ENCODE measurements at regions not wholly inside any gene's neighbourhood (a gene's known extent, or its start where the extent isn't known, plus 50 kb on each side); places are given as distances from the start of the nearest gene placed in this dataset.

GRCh38 chr10:33666686-33667480 lies 332.4 kb upstream of the NRP1 start:
- Histone ChIP-seq H3K9me3 (peaks cover 0 to 6% (median 0%) of the 10 kb centered on the region in 3 donors), H3K27ac (no peak overlapping the region), H3K4me1 (peaks cover 0 to 7% (median 0%) of the 10 kb centered on the region in 3 donors), H3K36me3 (no peaks in the 10 kb centered on the region), H3K4me3 (no peak overlapping the region), H3K27me3 (no peaks in the 10 kb centered on the region)
- DNase-seq = no peak
- WGBS, 2 donors = 73 to 88% methylated on average over 5 of the region's 5 CpGs
- intact Hi-C loops (cut with DNase I) = no loop called here
- TF ChIP-seq CTCF (IDR thresholded peaks at IDR 0.05) (no peak), POLR2A (IDR thresholded peaks at IDR 0.05) (no peak)

- Histone ChIP-seq H3K4me3 (no peak overlapping the region), H3K27ac (no peak overlapping the region), H3K9me3 (peaks cover 0 to 6% (median 0%) of the 10 kb centered on the region in 3 donors), H3K27me3 (no peaks in the 10 kb centered on the region), H3K36me3 (no peaks in the 10 kb centered on the region), H3K4me1 (peaks cover 0 to 15% (median 0%) of the 10 kb centered on the region in 3 donors)
- TF ChIP-seq CTCF (IDR thresholded peaks at IDR 0.05) (no peak), POLR2A (IDR thresholded peaks at IDR 0.05) (no peak)
- intact Hi-C loops (cut with DNase I) = no loop called here
- DNase-seq = no peak
These were observed 331.0 kb upstream of the NRP1 start for GRCh38 chr10:33665501-33665900.

- TF ChIP-seq CTCF (IDR thresholded peaks at IDR 0.05) (no peak), POLR2A (IDR thresholded peaks at IDR 0.05) (no peak)
These were observed 329.6 kb upstream of the NRP1 start for GRCh38 chr10:33664070-33664469.

DNA sequence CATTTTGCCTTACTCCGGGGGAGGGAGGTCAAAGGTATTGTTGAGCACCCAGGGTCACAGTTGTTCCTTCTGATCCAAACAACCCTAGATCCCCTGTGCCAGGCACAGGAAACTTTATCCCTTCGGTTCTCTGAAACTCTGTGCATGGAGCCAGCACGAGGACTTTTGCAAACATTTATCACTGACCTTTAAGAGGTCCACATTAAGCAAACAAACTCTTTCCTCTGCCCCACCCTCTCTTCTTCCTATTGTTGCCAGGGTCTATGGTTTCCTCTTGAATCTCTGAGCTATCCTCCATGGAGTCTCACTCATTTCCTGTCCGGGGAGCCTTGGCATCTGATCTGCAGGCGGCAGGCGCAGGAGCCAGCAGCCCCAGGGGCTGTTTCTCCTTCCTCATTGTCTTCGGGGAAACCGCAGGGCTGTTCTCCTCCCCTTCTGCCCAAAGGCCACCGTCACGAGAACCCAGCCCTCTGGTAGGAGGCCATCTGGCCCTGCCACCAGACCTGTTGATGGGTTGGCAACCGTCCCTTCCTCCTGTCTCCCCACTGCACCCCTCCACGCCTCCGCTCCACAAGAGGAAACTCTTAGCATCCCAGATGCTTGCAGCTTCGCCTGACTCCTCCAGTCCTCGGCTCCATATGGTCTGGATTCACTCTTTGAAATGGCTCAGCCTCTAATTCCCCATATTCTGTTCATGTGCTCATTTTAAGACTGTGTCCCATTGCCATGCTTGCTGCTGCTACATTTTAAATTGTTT lies 327.3 kb upstream of the NRP1 start:
- Histone ChIP-seq H3K27me3 (no peaks in the 10 kb centered on the region), H3K9me3 (peaks cover 0 to 6% (median 0%) of the 10 kb centered on the region in 3 donors), H3K4me1 (peaks cover 0 to 15% (median 0%) of the 10 kb centered on the region in 3 donors), H3K36me3 (no peaks in the 10 kb centered on the region), H3K4me3 (peak overlapping the region in 1 of 4 donors; percentile 21), H3K27ac (peak overlapping the region in 2 of 4 donors; percentile 66 to 69)
- no peak for TF ChIP-seq POLR2A (IDR thresholded peaks at IDR 0.05)
- TF ChIP-seq CTCF (IDR thresholded peaks at IDR 0.05) = no peak
- DNase-seq = peak; percentile 17
- 16 to 25% methylated on average over 11 to 15 of the region's 15 CpGs for WGBS, 2 donors
- intact Hi-C loops (cut with DNase I) = no loop called here

More at GRCh38 chr10:33664070-33664469, 329.6 kb upstream of the NRP1 start:
- Histone ChIP-seq H3K4me1 (peaks cover 0 to 15% (median 0%) of the 10 kb centered on the region in 3 donors), H3K9me3 (peaks cover 0 to 6% (median 0%) of the 10 kb centered on the region in 3 donors), H3K36me3 (no peaks in the 10 kb centered on the region), H3K27me3 (no peaks in the 10 kb centered on the region), H3K27ac (no peak overlapping the region), H3K4me3 (no peak overlapping the region)
- intact Hi-C loops (cut with DNase I) = no loop called here
- DNase-seq = no peak
- WGBS, 2 donors = 93 to 100% methylated on average over 2 to 3 of the region's 3 CpGs

GRCh38 chr10:33660329-33660728 lies 325.9 kb upstream of the NRP1 start:
- peaks cover 0 to 15% (median 0%) of the 10 kb centered on the region in 3 donors for H3K4me1 ChIP-seq
- H3K9me3 ChIP-seq = peaks cover 0 to 6% (median 0%) of the 10 kb centered on the region in 3 donors
- H3K27me3 ChIP-seq = no peaks in the 10 kb centered on the region
- H3K36me3 ChIP-seq = no peaks in the 10 kb centered on the region
- H3K27ac ChIP-seq = no peak overlapping the region
- no peak overlapping the region for H3K4me3 ChIP-seq
- intact Hi-C loops (cut with DNase I) = no loop called here
- no peak for DNase-seq
- TF ChIP-seq POLR2A (IDR thresholded peaks at IDR 0.05) = no peak
- TF ChIP-seq CTCF (IDR thresholded peaks at IDR 0.05) = no peak
- 92 to 96% methylated on average over 10 of the region's 10 CpGs for WGBS, 2 donors
